DMS153 (cell line): ENCODE measurements at regions not wholly inside any gene's neighbourhood (a gene's known extent, or its start where the extent isn't known, plus 50 kb on each side); places are given as distances from the start of the nearest gene placed in this dataset.

Experiments
- DNase-seq: peaks from one replicate; lab custom pipeline; 2025; lab: John Stamatoyannopoulos, UW

DNA sequence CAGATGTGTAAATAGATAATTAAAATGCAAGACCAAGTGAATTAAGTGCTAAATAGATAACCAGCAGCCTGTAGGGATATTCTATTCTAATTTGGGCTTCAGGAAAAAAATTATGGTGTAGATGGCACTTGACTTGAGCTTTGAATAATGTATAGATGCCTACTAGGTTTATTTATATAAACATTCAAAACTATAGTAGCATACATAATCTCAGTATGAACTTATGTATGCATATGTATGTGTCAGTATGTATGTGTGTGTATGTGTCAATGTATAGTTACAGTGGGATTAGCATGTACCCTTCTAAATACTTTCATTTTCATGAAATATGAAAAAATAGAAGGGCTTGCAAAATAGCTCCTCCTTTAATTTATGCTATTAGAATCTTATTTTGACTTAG is 207.3 kb upstream of the PPP1R3A start:
- no peak for DNase-seq

- DNase-seq: no peak
These were observed 194.0 kb upstream of the PPP1R3A start for GRCh38 chr7:114112806-114113205.

DNA sequence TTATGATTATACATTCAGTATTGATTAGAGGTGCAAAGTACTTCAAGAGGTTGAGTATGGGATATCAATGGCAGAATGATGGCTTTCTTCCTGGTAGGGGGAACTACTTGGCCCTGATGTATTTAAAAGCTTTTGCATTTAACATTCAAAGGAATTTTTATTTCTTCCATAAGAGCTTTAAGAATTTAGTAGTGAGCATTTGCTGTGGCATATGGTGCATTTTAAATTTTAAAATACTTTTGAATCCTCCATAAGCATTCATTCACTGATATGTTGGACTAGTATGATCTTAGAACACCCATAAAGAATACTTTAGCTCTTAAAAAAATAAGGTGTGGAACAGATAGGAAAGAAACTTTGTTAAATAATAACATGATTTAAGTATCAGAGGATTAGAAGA is 191.9 kb upstream of the PPP1R3A start:
- DNase-seq: no peak

- DNase-seq: no peak
These were observed 190.9 kb upstream of the PPP1R3A start for GRCh38 chr7:114109721-114110120.

DNA sequence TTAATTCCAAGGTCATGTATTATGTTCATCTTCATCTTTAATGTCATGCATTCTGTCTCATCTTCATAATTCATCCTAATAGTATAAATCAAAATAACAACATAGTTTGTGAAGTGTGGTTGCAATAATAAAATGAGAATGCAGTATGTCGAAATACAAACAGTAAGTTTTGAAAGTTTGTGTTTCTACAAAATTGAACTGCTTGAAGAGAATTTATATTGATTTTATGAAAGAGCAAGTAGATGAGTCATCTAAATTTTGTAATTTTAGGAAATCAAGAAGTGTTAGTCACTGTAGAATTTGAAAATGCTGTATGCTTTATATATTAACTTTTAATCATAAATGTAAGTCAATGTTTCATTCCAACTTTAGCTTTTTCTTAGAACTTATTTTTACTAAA is 190.5 kb upstream of the PPP1R3A start:
- DNase-seq: no peak

- no peak for DNase-seq
These were observed 189.7 kb upstream of the PPP1R3A start for GRCh38 chr7:114108510-114108909.

- no peak for DNase-seq
These were observed 188.7 kb upstream of the PPP1R3A start for GRCh38 chr7:114107522-114107921.

DNA sequence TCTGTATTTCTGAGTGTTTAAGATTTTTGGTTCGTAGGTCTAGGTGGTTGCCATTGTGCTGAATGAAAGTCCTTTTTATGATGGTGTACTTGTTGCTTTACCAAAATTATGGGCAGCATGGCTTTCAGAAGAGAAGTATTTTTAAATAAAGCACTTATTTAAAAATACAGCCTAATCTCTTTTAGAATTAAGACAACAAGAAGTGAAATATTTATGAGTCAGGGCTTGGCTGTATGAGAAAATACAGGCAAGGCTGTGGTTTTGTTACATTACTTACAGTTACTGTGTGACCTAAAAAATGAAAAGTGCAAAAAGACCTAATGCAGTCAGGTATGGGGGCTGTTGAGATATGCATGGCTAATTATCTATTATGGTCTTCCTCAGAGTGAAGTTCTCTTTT is 185.2 kb upstream of the PPP1R3A start:
- no peak for DNase-seq

DNA sequence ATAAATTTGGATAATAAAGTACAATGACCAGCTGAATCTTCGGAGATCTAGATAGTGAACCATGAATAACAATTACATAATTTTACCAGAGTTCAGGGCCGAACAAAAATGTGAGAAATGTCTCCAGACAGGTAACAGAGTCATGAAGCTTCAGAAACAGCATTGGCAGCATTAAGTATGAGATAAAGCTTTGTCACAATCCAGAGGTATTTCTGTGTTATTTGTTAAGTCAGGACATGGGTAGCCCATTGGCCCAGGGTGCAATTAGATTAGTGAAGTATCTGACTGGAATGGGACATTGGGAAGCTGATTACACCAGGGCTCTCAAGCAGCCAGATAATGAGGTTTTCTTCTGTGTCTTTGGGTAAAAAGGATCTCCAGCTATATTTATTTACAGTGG is 184.2 kb upstream of the PPP1R3A start:
- no peak for DNase-seq

GRCh38 chr7:114102131-114102530 is 183.3 kb upstream of the PPP1R3A start:
- no peak for DNase-seq

GRCh38 chr7:114100810-114101209 is 182.0 kb upstream of the PPP1R3A start:
- no peak for DNase-seq

DNA sequence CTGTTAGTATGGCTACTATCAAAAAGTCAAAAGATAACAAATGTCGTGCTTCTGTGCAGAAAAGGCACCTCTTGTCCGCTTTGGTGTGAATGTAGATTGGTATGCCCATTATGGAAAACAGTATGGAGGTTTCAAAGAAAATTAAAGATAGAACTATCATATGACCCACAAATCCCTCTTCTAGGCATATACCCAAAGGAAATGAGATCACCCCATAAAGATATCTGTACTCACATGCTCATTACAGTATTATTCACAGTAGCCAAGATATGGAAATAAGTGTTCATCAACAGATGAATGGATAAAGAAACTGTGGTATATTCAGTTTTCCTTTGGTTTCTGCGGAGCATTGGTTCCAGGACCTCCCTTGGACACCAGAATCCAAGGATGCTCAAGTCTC is 180.5 kb upstream of the PPP1R3A start:
- DNase-seq: no peak

DNA sequence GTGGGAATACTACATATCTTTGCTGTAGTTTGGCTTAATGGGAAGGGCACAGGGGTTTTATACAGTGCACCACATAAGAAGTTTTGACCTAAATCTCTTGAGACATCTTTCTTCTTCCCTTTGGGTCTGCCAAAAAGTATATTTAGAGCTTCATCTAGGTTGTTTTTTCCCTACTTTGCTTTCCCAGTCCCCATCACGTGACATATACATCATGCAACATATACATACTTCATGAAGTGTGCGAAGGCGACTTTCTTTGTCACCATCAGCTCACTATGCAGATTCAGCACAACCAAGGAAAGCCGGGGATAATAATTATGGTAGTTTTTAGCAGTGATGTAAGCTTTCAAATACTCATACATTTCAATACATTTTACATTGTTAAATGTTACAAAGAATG is 177.1 kb upstream of the PPP1R3A start:
- DNase-seq: no peak

- no peak for DNase-seq
These were observed 169.7 kb upstream of the PPP1R3A start for GRCh38 chr7:114088470-114088940.

GRCh38 chr7:114087653-114088469 is 169.1 kb upstream of the PPP1R3A start:
- no peak for DNase-seq

- DNase-seq: no peak
These were observed 168.3 kb upstream of the PPP1R3A start for GRCh38 chr7:114086914-114087652.

GRCh38 chr7:114086537-114086913 is 167.7 kb upstream of the PPP1R3A start:
- DNase-seq: no peak

DNA sequence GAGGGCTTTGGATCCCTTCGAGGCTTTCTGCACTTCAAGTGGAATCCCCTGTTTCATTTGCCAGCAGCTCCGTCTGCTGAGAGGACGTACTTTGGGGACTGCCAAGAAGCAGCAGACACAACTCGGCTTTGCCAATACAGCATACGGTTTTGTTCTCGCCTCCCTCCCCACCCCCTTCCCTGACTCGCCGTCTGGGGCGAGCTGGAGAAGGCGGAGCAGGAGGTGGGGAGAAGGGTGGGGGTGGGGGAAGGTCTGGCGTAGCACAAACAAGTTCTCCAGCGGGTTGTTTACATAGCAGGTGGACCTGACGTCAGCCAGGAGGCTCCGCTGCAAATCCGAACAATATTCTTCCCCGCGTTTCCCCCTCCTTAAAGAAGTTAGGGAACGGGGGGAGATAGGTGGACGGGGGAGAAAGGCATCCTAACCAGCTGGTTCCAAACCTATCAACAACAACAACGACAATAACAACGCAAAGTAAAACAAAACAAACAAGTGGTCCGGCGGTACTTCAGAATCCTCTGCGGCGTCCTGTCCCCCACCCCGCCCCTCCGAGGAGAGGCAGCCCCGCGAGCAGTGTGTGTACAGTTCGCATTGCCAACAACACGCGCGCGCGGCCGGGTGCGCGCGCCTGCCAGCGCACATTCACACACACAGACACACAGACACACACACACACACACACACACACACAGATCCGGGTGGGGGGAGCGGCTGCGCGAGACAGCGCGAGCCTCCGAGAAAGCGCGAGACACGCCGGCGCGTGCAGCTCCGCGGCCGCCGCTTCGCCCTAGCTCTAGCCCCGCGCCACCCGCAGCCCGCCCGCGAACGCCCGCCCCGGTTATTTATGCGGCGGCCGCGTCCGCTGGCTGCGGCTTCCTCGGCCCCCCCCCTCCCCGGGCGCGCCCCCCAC is 167.0 kb upstream of the PPP1R3A start:
- DNase-seq: peak; percentile 85

GRCh38 chr7:114085313-114085591 is 166.4 kb upstream of the PPP1R3A start:
- no peak for DNase-seq

- peak; percentile 13 for DNase-seq
These were observed 165.9 kb upstream of the PPP1R3A start for GRCh38 chr7:114084472-114085312.

- no peak for DNase-seq
These were observed 165.2 kb upstream of the PPP1R3A start for GRCh38 chr7:114084002-114084471.
